CD14-positive monocyte (primary cell): ENCODE measurements at regions not wholly inside any gene's neighbourhood (a gene's known extent, or its start where the extent isn't known, plus 50 kb on each side); places are given as distances from the start of the nearest gene placed in this dataset.

Experiments
- DNase-seq, 3 donors: peaks; one replicate each; pipeline ENCODE4 v3.0.0-alpha.2; 2011 to 2022
- H2AFZ ChIP-seq: 2 replicates; pipeline ENCODE4 v1.6.0; 2012; ENCODE audit warnings: mild to moderate bottlenecking, low read depth, low read length, inconsistent platforms; ENCODE audit not compliant: insufficient read depth, poor library complexity, severe bottlenecking
- H3K27ac ChIP-seq, 2 donors: 1 replicate in 1 of 2; 2 replicates in 1 of 2; pipeline ENCODE4 v1.5.1; 2012 to 2013; ENCODE audit warnings: low read length in 2 of 2, control low read depth in 1 of 2, inconsistent platforms in 1 of 2, low read depth in 1 of 2, mild to moderate bottlenecking in 1 of 2
- H3K27me3 ChIP-seq, 2 donors: one replicate each; pipeline versions ENCODE4 v1.6.0 to v1.6.1; 2011 to 2013; ENCODE audit warnings: low read length in 2 of 2; ENCODE audit not compliant: control insufficient read depth in 2 of 2, insufficient read depth in 2 of 2
- H3K36me3 ChIP-seq, 2 donors: replicated peaks in 1 of 2; 1 replicate in 1 of 2; 2 replicates in 1 of 2; pipeline versions ENCODE4 v1.5.1 to v1.6.1; 2012 to 2013; ENCODE audit warnings: low read length in 2 of 2, control low read depth in 1 of 2, inconsistent platforms in 1 of 2, mild to moderate bottlenecking in 1 of 2; ENCODE audit not compliant: insufficient read depth in 2 of 2, control insufficient read depth in 1 of 2
- H3K4me1 ChIP-seq, 2 donors: 1 replicate in 1 of 2; 2 replicates in 1 of 2; pipeline versions ENCODE4 v1.5.1 to v1.6.1; 2012 to 2013; ENCODE audit warnings: low read length in 2 of 2, control low read depth in 1 of 2, inconsistent platforms in 1 of 2, mild to moderate bottlenecking in 1 of 2, moderate library complexity in 1 of 2; ENCODE audit not compliant: insufficient read depth in 2 of 2, control insufficient read depth in 1 of 2
- H3K4me2 ChIP-seq: replicated peaks from 2 replicates; pipeline ENCODE3; 2012; ENCODE audit warnings: low read length, moderate library complexity, mild to moderate bottlenecking; ENCODE audit not compliant: poor library complexity, severe bottlenecking; ENCODE audit errors: extremely low read depth
- H3K4me3 ChIP-seq, 3 experiments: fragments of 200-600 bp in 1 of 3; sonication (generic) in 1 of 3; replicated peaks in 1 of 3; 1 replicate in 2 of 3; 2 replicates in 1 of 3; pipeline ENCODE4 v1.5.1; 2011 to 2013; ENCODE audit warnings: low read length in 3 of 3, mild to moderate bottlenecking in 3 of 3, control low read depth in 2 of 3, low read depth in 2 of 3, inconsistent platforms in 1 of 3, moderate library complexity in 1 of 3
- H3K79me2 ChIP-seq: 2 replicates; pipeline ENCODE4 v1.6.0; 2012; ENCODE audit warnings: mild to moderate bottlenecking, control low read depth, inconsistent platforms, low read length, moderate library complexity; ENCODE audit not compliant: insufficient read depth
- H3K9ac ChIP-seq: 2 replicates; pipeline ENCODE4 v1.6.0; 2017; ENCODE audit warnings: low read length, mild to moderate bottlenecking; ENCODE audit not compliant: insufficient read depth, poor library complexity, severe bottlenecking
- H3K9me3 ChIP-seq, 2 donors: replicated peaks in 1 of 2; 1 replicate in 1 of 2; 2 replicates in 1 of 2; pipeline versions ENCODE4 v1.5.1 to v1.6.1; 2012 to 2013; ENCODE audit warnings: low read length in 2 of 2, control low read depth in 1 of 2; ENCODE audit not compliant: control insufficient read depth in 1 of 2, insufficient read depth in 1 of 2
- H4K20me1 ChIP-seq: 2 replicates; pipeline ENCODE4 v1.6.0; 2012; ENCODE audit warnings: mild to moderate bottlenecking, low read length, control low read depth, moderate library complexity; ENCODE audit not compliant: insufficient read depth
- H3K27ac Mint-ChIP-seq, 7 donors: one replicate each; pipeline ENCODE4 v1.8.0; 2020; ENCODE audit warnings: mild to moderate bottlenecking in 7 of 7, mixed read lengths in 7 of 7, moderate library complexity in 6 of 7, inconsistent platforms in 2 of 7
- H3K27me3 Mint-ChIP-seq, 3 donors: one replicate each; pipeline ENCODE4 v1.8.0; 2021 to 2022; ENCODE audit warnings: low read depth in 3 of 3, mild to moderate bottlenecking in 3 of 3, mixed read lengths in 3 of 3, moderate library complexity in 3 of 3, inconsistent platforms in 1 of 3
- H3K36me3 Mint-ChIP-seq, 2 donors: one replicate each; pipeline ENCODE4 v1.8.0; 2020; ENCODE audit warnings: mixed read lengths in 2 of 2, inconsistent platforms in 1 of 2, mild to moderate bottlenecking in 1 of 2
- H3K4me1 Mint-ChIP-seq: one replicate; pipeline ENCODE4 v1.8.0; 2020; ENCODE audit warnings: mild to moderate bottlenecking, mixed read lengths
- H3K4me3 Mint-ChIP-seq, 2 donors: one replicate each; pipeline ENCODE4 v1.8.0; 2020; ENCODE audit warnings: mild to moderate bottlenecking in 2 of 2, mixed read lengths in 2 of 2, moderate library complexity in 1 of 2
- H3K9me3 Mint-ChIP-seq, 7 donors: one replicate each; pipeline ENCODE4 v1.8.0; 2020 to 2022; ENCODE audit warnings: mixed read lengths in 7 of 7, mild to moderate bottlenecking in 6 of 7, moderate library complexity in 6 of 7, inconsistent platforms in 2 of 7
- WGBS: methylation state at CpG from one replicate; pipeline ENCODE4 v1.1.5; 2013; ENCODE audit warnings: missing lambda C conversion rate; ENCODE audit not compliant: insufficient coverage; 5-methylcytosine and 5-hydroxymethylcytosine counted together
- intact Hi-C, 2 donors: fragments of 100-400 bp; cut with micrococcal nuclease; formaldehyde crosslinking; loops; one replicate each; pipeline versions ENCODE4 v1.15.0 to v1.15.1; 2023
- TF ChIP-seq, protein P1 (sequence below): fragments of 200-600 bp; IDR thresholded peaks from one replicate; pipeline ENCODE4 v1.8.0; 2022; ENCODE audit warnings: antibody characterized with exemption, mild to moderate bottlenecking

DNA sequence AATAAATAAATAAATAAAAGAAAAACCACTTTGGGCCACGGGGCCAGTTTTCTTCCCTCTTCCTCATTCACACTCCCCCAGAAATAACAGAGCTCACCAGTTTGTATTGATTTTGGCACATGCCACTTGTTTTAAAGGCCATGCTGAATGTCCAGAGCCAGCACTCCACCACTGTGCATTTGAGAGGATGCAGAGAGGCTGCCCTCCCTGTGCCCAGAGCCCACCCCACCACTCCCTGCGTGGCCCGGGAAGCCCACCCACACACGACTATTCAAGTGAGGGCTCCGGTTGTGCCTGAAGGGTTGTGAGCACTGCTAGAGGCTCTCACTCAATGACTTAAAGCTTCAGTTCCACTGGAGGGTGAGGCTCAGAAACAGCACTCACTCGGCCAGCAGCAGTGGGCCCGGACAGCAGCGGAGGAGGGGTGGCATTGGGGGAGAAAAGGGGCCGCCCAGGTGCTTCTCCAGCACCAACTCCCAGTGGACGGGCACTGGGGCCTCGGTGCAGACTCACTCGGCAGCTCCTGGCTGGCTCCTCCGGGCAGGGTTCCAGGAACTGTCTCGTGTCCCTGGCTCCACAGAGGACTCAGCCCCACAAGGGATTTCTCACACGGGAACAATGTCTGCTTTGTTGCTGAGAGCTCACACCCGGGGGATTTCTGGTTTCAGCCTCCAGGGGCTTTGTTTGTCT is 112.7 kb downstream of the SHANK2 start:
- no peaks in the 10 kb centered on the region for H3K36me3 Mint-ChIP-seq
- TF ChIP-seq, protein P1, sequence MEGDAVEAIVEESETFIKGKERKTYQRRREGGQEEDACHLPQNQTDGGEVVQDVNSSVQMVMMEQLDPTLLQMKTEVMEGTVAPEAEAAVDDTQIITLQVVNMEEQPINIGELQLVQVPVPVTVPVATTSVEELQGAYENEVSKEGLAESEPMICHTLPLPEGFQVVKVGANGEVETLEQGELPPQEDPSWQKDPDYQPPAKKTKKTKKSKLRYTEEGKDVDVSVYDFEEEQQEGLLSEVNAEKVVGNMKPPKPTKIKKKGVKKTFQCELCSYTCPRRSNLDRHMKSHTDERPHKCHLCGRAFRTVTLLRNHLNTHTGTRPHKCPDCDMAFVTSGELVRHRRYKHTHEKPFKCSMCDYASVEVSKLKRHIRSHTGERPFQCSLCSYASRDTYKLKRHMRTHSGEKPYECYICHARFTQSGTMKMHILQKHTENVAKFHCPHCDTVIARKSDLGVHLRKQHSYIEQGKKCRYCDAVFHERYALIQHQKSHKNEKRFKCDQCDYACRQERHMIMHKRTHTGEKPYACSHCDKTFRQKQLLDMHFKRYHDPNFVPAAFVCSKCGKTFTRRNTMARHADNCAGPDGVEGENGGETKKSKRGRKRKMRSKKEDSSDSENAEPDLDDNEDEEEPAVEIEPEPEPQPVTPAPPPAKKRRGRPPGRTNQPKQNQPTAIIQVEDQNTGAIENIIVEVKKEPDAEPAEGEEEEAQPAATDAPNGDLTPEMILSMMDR = no peak
- H3K9me3 Mint-ChIP-seq = peaks cover 0 to 6% (median 1%) of the 10 kb centered on the region in 7 donors
- H3K4me2 ChIP-seq = no peak overlapping the region
- no peaks in the 10 kb centered on the region for H3K79me2 ChIP-seq
- H3K4me1 Mint-ChIP-seq = no peaks in the 10 kb centered on the region
- H3K27me3 ChIP-seq = no peaks in the 10 kb centered on the region
- 90% methylated on average over 13 of the region's 16 CpGs for whole genome bisulfite sequencing
- intact Hi-C loops = no loop called here
- no peak for DNase-seq
- H3K27ac Mint-ChIP-seq = no peak overlapping the region
- no peaks in the 10 kb centered on the region for H3K9me3 ChIP-seq
- peaks cover 1 to 3% (median 3%) of the 10 kb centered on the region in 3 donors for H3K27me3 Mint-ChIP-seq
- H3K4me3 Mint-ChIP-seq = no peak overlapping the region
- no peaks in the 10 kb centered on the region for H3K4me1 ChIP-seq
- H3K4me3 ChIP-seq = no peak overlapping the region
- H3K36me3 ChIP-seq = no peaks in the 10 kb centered on the region
- no peaks in the 10 kb centered on the region for H4K20me1 ChIP-seq
- no peak overlapping the region for H3K27ac ChIP-seq
- H2AFZ ChIP-seq = no peak overlapping the region
- H3K9ac ChIP-seq = no peak overlapping the region

DNA sequence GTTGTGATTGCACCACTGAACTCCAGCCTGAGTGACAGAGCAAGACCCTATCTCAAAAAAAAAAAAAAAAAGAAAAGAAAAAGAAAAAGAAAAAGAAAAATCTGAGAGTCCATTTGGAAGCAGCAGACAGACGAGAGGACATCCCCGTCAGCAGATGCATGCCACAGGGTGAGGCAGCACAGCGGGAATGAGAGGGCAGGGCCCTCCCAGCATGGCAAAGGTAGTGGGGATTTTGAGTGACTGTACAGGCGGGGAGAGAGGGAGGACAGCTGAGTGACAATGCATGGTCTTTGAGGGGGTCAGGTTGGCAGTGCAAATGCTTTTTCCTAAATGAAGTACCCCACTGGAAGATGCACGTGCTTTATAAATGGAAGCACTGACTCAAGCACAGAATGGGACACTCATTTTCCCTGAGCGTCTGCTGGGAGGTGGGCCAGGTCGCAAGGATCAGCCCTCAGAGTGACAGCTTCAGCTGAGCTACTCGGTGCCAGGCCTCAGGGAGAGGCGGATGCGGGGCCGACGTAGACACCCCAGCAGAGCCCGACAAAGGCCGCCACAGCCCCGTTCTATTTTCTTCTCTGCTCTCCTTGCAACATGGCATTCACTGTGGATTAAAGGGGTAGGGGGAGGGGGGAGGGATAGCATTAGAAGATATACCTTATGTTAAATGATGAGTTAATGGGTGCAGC is 113.5 kb downstream of the SHANK2 start:
- DNase-seq = no peak
- TF ChIP-seq, protein P1 = no peak
- H3K79me2 ChIP-seq = no peaks in the 10 kb centered on the region
- WGBS = 86% methylated on average over 13 of the region's 15 CpGs
- no peaks in the 10 kb centered on the region for H4K20me1 ChIP-seq
- Mint-ChIP-seq H3K27ac (no peak overlapping the region), H3K4me1 (no peaks in the 10 kb centered on the region), H3K36me3 (no peaks in the 10 kb centered on the region), H3K9me3 (peaks cover 0 to 6% (median 0%) of the 10 kb centered on the region in 7 donors), H3K4me3 (no peak overlapping the region), H3K27me3 (peaks cover 0 to 3% (median 1%) of the 10 kb centered on the region in 3 donors)
- no peak overlapping the region for H3K4me2 ChIP-seq
- no peak overlapping the region for H3K9ac ChIP-seq
- no peaks in the 10 kb centered on the region for H3K4me1 ChIP-seq
- no peaks in the 10 kb centered on the region for H3K9me3 ChIP-seq
- intact Hi-C loops = no loop called here
- H3K27me3 ChIP-seq = no peaks in the 10 kb centered on the region
- no peak overlapping the region for H3K4me3 ChIP-seq
- H3K27ac ChIP-seq = no peak overlapping the region
- no peak overlapping the region for H2AFZ ChIP-seq
- H3K36me3 ChIP-seq = no peaks in the 10 kb centered on the region
